Lung (tissue), 11 donors: ENCODE measurements at regions not wholly inside any gene's neighbourhood (a gene's known extent, or its start where the extent isn't known, plus 50 kb on each side); places are given as distances from the start of the nearest gene placed in this dataset.

Experiments used
- ATAC-seq: fragments of 200-7000 bp; cut with Tn5 transposase; one replicate; pipeline ENCODE4 v1.9.1; 2020; ENCODE audit warnings: moderate number of reproducible peaks; ENCODE audit not compliant: insufficient read depth, low FRiP score
- DNase-seq, 3 donors: peaks; one replicate each; pipeline ENCODE4 v3.0.0-alpha.2; 2013 to 2017
- H3K27ac ChIP-seq, 2 donors: one replicate each; pipeline ENCODE4 v1.5.1; 2013; ENCODE audit warnings: mild to moderate bottlenecking in 2 of 2, moderate library complexity in 2 of 2, control low read depth in 1 of 2, inconsistent platforms in 1 of 2, low read depth in 1 of 2, low read length in 1 of 2
- H3K27me3 ChIP-seq, 3 donors: one replicate each; pipeline ENCODE4 v1.5.1; 2013; ENCODE audit warnings: low read length in 2 of 3; ENCODE audit not compliant: control insufficient read depth in 3 of 3, insufficient read depth in 3 of 3
- H3K36me3 ChIP-seq, 4 donors: one replicate each; pipeline ENCODE4 v1.5.1; 2013; ENCODE audit warnings: low read length in 4 of 4, mild to moderate bottlenecking in 1 of 4, moderate library complexity in 1 of 4; ENCODE audit not compliant: control insufficient read depth in 4 of 4, insufficient read depth in 4 of 4
- H3K4me1 ChIP-seq, 5 donors: one replicate each; pipeline ENCODE4 v1.5.1; 2013; ENCODE audit warnings: low read length in 5 of 5, mild to moderate bottlenecking in 2 of 5, moderate library complexity in 1 of 5; ENCODE audit not compliant: control insufficient read depth in 5 of 5, insufficient read depth in 5 of 5
- H3K4me3 ChIP-seq: one replicate; pipeline ENCODE4 v1.5.1; 2013; ENCODE audit warnings: mild to moderate bottlenecking, control low read depth, moderate library complexity
- H3K9ac ChIP-seq, 2 donors: one replicate each; pipeline ENCODE4 v1.5.1; 2013; ENCODE audit warnings: low read length in 2 of 2, control low read depth in 1 of 2; ENCODE audit not compliant: insufficient read depth in 1 of 2
- H3K9me3 ChIP-seq, 4 donors: one replicate each; pipeline ENCODE4 v1.5.1; 2013; ENCODE audit warnings: low read length in 3 of 4, mild to moderate bottlenecking in 1 of 4, moderate library complexity in 1 of 4; ENCODE audit not compliant: control insufficient read depth in 4 of 4, insufficient read depth in 3 of 4
- WGBS, 2 donors: extraction: QIAGEN DNeasy Blood & Tissue Kit; methylation state at CpG; one replicate each; pipeline ENCODE4 v1.1.7; 2013; 5-methylcytosine and 5-hydroxymethylcytosine counted together
- TF ChIP-seq, protein P1 (sequence below): IDR thresholded peaks from 2 replicates; pipeline ENCODE4 v1.5.1; 2012; ENCODE audit warnings: mild to moderate bottlenecking; ENCODE audit errors: control extremely low read depth, extremely low read depth
- donor health status: control.
- donor health status: control.
- donor health status: Bipolar disorder and iron deficiency.
- donor health status: healthy.
- donor health status: DM: yes; HTN: yes; CAD: no.

DNA sequence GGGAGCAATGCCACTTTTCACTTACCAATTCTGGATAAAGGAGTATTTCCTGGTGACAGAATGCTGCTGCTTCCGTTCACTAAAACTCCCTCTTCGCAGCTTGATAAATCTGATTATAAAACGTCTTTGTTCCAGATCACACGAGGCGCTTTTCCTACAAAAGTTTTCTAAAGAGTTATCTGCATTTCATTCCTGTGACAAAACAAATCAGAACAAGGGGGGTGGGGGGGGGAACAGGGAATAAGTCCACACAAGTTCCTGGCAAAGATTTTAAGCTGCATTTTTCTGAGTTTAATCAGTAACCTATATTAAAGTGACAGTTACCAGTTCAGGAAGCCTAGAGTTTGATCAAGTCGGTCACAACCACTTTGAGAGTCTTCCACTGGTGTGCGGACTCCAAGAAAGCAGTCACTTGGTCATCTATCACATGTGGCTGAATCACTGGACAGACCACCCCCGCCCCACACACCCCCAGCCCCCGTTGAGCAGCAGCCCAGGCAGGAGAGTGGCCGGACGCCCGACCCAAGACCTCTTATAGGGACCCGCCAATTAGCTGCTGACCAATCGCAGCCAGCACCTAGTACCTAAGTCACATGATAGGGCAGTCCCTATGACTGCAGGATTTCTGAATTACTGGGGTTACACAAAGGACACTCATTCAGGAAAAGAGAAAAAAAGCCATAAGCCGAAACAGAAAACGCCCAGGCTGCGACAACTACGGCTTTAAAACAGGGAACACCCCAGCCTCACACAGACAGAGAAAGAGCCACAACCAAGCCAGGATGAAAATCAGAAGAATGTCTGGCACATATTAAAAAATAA, 569.3 kb upstream of the DIPK2B start:
- H3K9me3 ChIP-seq, result no peaks in the 10 kb centered on the region
- DNase-seq (peak; percentile 87 to 93 (median 90)), ATAC-seq (peak; percentile 79)
- peaks cover 0 to 20% (median 9%) of the 10 kb centered on the region in 3 donors for H3K27me3 ChIP-seq
- no peaks in the 10 kb centered on the region for H3K36me3 ChIP-seq
- peak overlapping the region; percentile 59 to 74 for H3K27ac ChIP-seq
- peak overlapping the region; percentile 21 for H3K4me3 ChIP-seq
- peak overlapping the region; percentile 73 to 91 for H3K9ac ChIP-seq
- peaks cover 1 to 14% (median 7%) of the 10 kb centered on the region in 5 donors for H3K4me1 ChIP-seq
- 0 to 33% methylated on average over 18 of the region's 18 CpGs for WGBS, 2 donors
- TF ChIP-seq, protein P1, sequence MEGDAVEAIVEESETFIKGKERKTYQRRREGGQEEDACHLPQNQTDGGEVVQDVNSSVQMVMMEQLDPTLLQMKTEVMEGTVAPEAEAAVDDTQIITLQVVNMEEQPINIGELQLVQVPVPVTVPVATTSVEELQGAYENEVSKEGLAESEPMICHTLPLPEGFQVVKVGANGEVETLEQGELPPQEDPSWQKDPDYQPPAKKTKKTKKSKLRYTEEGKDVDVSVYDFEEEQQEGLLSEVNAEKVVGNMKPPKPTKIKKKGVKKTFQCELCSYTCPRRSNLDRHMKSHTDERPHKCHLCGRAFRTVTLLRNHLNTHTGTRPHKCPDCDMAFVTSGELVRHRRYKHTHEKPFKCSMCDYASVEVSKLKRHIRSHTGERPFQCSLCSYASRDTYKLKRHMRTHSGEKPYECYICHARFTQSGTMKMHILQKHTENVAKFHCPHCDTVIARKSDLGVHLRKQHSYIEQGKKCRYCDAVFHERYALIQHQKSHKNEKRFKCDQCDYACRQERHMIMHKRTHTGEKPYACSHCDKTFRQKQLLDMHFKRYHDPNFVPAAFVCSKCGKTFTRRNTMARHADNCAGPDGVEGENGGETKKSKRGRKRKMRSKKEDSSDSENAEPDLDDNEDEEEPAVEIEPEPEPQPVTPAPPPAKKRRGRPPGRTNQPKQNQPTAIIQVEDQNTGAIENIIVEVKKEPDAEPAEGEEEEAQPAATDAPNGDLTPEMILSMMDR, result no peak

DNA sequence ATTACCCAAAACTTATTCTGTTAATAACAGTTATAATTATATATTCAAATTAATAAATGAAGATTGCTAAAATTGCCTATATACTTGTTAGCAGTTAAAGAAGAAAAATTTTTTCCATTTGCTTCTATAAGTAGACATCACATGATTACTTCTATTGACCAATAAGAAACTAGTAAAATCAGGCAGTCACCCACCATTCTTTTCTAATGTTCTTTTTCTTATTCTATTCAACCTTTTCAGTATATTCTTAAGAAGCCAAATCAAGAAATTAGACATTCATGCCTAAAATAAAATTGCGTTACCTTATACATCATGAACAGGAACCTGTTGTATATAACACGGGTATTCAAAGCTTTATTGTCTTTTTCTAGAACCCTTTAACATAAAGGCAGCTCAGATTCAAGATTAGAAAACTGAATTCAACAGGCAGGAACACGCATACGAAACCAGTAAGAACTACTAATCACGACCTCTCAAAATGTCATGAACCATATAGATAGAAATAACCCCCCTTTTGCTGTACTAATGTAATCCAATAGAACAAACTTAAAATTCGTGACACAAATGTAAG, 568.1 kb upstream of the DIPK2B start:
- peak overlapping the region in 1 of 2 donors; percentile 91 for H3K9ac ChIP-seq
- H3K4me3 ChIP-seq, result no peak overlapping the region
- peaks cover 0 to 18% (median 9%) of the 10 kb centered on the region in 3 donors for H3K27me3 ChIP-seq
- no peaks in the 10 kb centered on the region for H3K9me3 ChIP-seq
- no peak overlapping the region for H3K27ac ChIP-seq
- H3K4me1 ChIP-seq, result peaks cover 1 to 14% (median 7%) of the 10 kb centered on the region in 5 donors
- 3 to 36% methylated on average over 6 of the region's 6 CpGs for WGBS, 2 donors
- DNase-seq, result peak in 2 of 3 donors; percentile 23 to 53
- TF ChIP-seq, protein P1, result no peak
- no peak for ATAC-seq
- H3K36me3 ChIP-seq, result no peaks in the 10 kb centered on the region

DNA sequence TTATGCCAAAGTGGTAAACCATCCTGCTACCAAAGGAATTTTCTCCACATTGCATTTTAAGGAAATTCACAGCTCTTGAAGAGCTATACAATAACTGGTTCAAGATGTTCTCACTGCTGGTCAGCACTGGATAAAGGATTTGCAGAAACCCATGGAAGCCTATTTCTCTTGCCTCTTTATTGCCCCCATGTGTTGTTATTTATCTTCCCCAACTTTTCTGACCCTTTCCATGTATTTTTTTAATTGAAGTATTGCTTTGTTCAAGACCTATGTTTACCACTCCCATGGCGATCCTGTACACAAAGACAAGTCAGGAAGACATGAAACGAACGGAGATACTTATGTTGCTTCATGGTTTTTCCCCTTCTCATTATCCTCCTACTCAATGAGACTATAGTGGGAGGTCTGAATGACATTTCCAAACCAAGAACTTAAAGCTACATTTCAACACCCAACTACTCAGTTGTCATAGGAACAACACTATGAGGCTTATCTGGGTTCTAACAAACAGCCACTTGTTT, 566.4 kb upstream of the DIPK2B start:
- Histone ChIP-seq H3K4me3 (no peak overlapping the region), H3K27me3 (peaks cover 0 to 18% (median 16%) of the 10 kb centered on the region in 3 donors), H3K36me3 (peaks cover 0 to 2% (median 0%) of the 10 kb centered on the region in 4 donors), H3K9ac (no peak overlapping the region), H3K27ac (peak overlapping the region in 1 of 2 donors; percentile 21), H3K9me3 (no peaks in the 10 kb centered on the region), H3K4me1 (peaks cover 1 to 14% (median 7%) of the 10 kb centered on the region in 5 donors)
- WGBS, 2 donors, result 7 to 30% methylated on average over 3 of the region's 3 CpGs
- ATAC-seq, result no peak
- peak in 2 of 3 donors; percentile 50 to 57 for DNase-seq
- TF ChIP-seq, protein P1, result no peak
